NT2/D1 (cell line): ENCODE measurements at regions not wholly inside any gene's neighbourhood (a gene's known extent, or its start where the extent isn't known, plus 50 kb on each side); places are given as distances from the start of the nearest gene placed in this dataset.

Source experiments
- SUZ12 ChIP-seq: IDR thresholded peaks from 2 replicates; pipeline ENCODE4 v1.6.1; 2011; ENCODE audit not compliant: insufficient read length, insufficient read depth; ENCODE audit errors: extremely low read depth
- YY1 ChIP-seq: IDR thresholded peaks from 2 replicates; pipeline ENCODE4 v1.6.1; 2011; ENCODE audit not compliant: insufficient read length, insufficient read depth
- ZNF274 ChIP-seq: IDR thresholded peaks from 2 replicates; pipeline ENCODE4 v1.6.1; 2011; ENCODE audit warnings: mild to moderate bottlenecking, low read depth, low read length

GRCh38 chr11:69975822-69976221, 102.3 kb upstream of the ANO1 start:
- no peak for TF ChIP-seq ZNF274
- TF ChIP-seq SUZ12 = no peak
- TF ChIP-seq YY1 = no peak
